HG02970 (cell line): ENCODE measurements at regions not wholly inside any gene's neighbourhood (a gene's known extent, or its start where the extent isn't known, plus 50 kb on each side); places are given as distances from the start of the nearest gene placed in this dataset.
"Not testable (repeated sequence)": the region's sequence is repeated elsewhere in the genome, so short reads cannot be mapped to it uniquely, and the experiment has no call there.

Source experiments
- ATAC-seq: cut with Tn5 transposase; IDR thresholded peaks from one replicate; pipeline ENCODE4 v1.9.1; 2021; ENCODE audit warnings: mild to moderate bottlenecking, moderate library complexity, moderate number of reproducible peaks; ENCODE audit not compliant: unreplicated experiment, low FRiP score

DNA sequence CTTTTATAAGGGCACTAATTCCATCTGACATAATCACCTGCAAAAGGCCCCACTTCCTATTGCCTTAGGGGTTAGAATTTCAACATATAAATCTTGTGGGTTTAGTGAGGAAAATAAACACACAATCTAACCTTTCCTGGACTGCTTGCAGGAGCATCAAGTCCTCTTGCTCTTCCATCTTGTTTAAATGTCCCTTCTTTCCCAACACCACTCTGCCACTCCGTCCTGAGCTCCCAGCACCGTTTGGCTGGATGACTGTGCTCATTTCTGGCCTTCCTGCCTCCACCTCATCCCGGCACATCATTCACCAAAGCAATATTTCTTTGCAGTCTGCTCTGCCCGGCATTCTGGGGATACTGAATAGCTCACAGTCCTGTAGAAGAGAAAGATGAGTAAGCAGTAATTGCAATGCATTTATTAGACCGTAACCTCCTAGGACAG lies 247.8 kb downstream of the BCL2 start:
- no peak for ATAC-seq

DNA sequence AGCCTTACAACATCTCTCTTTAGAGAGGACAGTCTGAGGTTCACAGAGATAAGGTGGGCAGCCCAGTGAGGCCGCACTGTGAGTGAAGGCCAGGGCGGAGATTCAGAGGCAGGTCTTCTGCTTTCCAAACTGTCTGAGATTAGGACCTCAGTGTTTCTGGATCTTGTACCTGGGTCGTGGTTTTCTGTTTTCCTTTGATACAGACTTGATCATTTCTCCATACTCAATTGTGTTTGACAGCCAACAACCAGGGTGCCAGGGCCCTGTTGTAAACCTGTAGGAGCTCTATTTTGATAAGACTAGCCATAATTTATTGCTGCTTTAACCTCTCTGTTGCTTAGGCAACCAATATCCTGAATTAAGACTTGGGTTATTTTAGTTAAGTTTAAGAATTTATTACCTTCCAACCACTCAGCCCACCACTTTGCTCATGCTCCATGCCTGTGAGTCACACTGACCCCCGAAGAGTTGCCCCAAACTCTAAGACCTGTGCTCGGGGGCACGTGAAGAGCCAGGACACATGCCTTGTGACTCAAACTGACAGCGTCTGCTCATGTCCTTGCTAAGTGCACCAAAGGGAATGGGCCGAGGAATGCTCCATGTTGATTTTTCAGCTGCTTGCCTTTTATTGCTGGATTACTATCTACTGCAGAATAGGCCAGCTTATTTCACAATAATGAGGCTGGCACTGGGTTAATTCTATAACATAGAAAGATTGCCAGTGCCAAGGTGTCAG lies 248.6 kb downstream of the BCL2 start:
- ATAC-seq, result no peak

- no peak for ATAC-seq
These were observed 250.1 kb downstream of the BCL2 start for GRCh38 chr18:63069496-63069895.

- ATAC-seq, result no peak
These were observed 251.6 kb downstream of the BCL2 start for GRCh38 chr18:63067939-63068338.

- ATAC-seq, result no peak
These were observed 254.4 kb downstream of the BCL2 start for GRCh38 chr18:63065172-63065571.

DNA sequence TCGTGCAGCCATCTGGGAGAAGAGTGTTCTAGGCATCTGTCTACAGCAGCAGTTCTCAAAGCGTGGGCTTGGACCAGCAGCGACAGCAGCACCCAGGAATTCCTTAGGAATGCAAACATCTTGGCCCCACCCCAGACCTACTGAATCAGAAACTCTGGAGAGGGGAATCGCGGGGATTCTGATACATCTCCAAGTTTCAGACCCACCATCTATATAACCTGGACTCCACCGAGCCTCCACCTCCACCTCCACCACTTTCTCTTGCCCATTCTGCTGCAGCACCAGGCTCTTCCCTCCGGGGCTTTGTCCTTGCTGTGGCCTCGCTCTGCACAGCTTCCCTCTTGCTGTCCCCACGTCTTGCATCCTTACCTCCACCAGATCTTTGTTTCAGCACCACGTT lies 256.4 kb downstream of the BCL2 start:
- no peak for ATAC-seq

- ATAC-seq, result no peak
These were observed 257.3 kb downstream of the BCL2 start for GRCh38 chr18:63062246-63062645.

DNA sequence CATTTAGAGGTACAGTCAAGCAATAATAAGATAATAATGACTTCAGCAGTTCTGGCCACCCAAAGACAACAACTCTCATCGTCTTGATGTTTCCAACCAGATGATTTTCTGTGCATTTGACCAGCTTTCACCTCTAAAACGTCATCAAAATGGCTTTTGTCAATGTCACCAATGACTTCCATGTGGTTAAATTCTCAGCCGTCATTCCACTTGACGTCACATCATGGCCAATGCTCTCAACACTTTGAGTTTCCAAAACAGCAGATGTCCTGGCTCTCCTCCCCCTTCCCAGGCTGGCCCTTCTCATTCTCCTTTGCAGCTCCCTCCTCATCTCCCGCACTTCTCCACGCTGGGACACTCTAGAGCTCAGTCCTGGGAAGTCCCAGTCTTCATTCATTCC lies 258.3 kb downstream of the BCL2 start:
- no peak for ATAC-seq

DNA sequence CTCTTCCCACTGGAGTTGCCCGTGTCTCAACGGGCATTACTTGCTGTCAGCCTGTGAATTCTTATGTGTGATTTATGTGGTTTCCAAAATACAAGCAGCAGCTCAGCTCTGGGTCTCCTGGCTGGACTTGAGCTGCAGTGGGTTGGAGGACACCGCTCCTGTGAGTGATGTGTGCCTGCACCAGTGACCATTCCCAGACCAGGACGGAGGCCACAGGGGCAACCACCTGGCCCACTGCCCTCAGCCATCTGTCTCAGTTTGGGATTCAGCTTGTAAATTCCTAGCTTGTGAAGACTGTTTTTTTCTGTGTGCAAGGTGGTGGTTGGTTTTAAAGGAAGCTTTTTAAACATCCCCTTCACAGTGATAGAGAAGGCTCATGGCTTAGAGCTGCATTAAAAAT lies 261.0 kb downstream of the BCL2 start:
- ATAC-seq, result no peak

GRCh38 chr18:63057707-63058106 lies 261.9 kb downstream of the BCL2 start:
- ATAC-seq, result no peak

- no peak for ATAC-seq
These were observed 264.5 kb downstream of the BCL2 start for GRCh38 chr18:63054901-63055584.

- no peak for ATAC-seq
These were observed 267.6 kb downstream of the BCL2 start for GRCh38 chr18:63051928-63052327.

DNA sequence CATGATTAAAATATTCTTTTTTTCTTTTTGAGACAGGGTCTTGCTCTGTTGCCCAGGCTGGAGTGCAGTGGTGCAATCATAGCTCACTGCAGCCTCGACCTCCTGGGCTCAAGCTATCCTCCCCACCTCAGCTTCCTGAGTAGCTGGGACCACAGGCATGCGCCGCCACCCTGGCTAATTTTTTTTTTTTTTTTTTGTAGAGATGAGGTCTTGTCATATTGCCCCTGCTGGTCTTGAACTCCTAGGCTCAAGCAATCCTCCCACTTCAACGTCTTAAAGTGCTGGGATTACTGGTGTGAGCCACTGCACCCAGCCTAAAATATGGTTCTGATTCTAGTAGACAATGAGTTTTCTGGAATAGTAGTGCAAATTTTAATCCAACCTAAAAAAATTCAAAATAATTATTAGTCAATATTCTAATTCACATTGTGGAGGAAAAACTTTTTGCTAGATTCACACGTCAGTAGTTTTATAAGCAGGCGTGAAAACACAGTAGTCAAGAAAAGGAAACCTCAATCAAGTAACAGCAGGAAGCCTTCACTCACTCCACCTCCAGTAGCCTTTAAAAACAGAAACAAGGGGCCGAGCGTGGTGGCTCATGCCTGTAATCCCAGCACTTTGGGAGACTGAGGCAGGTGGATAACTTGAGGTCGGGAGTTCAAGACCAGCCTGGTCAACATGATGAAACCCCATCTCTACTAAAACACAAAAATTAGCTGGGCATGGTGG lies 268.7 kb downstream of the BCL2 start:
- not testable (repeated sequence) for ATAC-seq

- no peak for ATAC-seq
These were observed 273.2 kb downstream of the BCL2 start for GRCh38 chr18:63046375-63046774.

- ATAC-seq, result no peak
These were observed 276.1 kb downstream of the BCL2 start for GRCh38 chr18:63043516-63043915.

DNA sequence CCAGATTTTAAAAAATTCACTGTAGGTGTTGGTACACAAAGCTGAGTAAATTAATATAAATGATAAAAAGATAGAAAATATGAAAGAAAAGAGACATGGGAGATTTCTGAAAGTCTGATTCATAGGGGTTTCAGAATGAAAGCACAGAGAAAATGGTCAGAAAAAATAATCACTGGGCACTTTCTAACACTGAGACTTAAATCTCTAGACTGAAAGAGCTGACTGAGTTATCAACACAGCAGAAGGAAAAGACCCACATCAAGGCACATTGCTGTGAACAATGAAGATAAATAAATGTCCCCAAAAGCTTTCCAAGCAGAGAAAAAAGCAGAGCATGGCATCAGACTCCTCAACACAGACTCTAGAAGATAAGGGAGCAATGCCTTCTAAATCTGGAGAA lies 277.2 kb downstream of the BCL2 start:
- ATAC-seq, result no peak

GRCh38 chr18:63040788-63041410 lies 278.7 kb downstream of the BCL2 start:
- peak; percentile 59 for ATAC-seq

DNA sequence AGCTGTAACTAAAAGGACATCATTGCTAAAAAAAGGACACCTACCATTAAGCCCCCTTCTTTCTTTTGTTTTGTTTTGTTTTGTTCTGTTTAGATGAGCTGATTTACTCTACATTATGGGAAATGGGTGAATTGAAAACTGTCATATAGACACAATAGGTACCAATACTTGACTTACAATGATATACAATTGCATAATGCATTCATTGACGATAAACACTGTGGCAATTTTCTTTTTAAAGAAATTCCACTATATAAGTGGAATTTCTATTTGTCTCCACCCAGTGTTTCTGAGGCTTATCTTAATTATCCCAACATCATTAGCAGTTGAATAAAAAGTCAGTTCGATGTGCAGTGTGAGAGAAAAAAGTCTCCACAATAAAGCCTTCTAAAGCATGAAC lies 282.1 kb downstream of the BCL2 start:
- ATAC-seq, result no peak

DNA sequence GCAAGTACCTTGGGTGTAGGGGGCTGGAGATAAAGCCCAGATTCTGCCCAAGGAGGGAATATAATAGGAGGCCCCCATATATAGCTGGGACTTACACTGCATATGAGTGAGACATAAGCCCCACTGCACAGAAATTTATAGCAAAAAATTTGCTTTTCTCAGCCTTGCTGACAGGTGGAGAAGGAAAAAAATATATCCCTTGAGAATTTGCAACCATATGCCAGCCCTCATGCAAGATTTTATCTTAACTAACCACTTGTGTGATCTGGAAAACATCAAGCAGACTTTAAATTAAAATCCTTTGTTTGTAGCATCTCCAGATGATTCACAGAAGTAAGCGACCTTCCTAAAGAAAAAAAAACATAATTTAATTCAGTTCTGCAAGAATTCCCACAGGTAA lies 288.2 kb downstream of the BCL2 start:
- no peak for ATAC-seq
